CD4-positive, alpha-beta T cell treated with Interleukin-12 subunit alpha and Interleukin-12 subunit beta, for 1 hour (primary cell): ENCODE measurements at regions not wholly inside any gene's neighbourhood (a gene's known extent, or its start where the extent isn't known, plus 50 kb on each side); places are given as distances from the start of the nearest gene placed in this dataset.
"Not testable (repeated sequence)": the region's sequence is repeated elsewhere in the genome, so short reads cannot be mapped to it uniquely, and the experiment has no call there.

Source experiments
- DNase-seq: peaks from one replicate; pipeline ENCODE4 v3.0.0-alpha.2; 2020

GRCh38 chr6:121885399-121886152 is 450.1 kb downstream of the GJA1 start:
- DNase-seq: no peak

- no peak for DNase-seq
Measured at GRCh38 chr6:121886223-121886830, 450.9 kb downstream of the GJA1 start.

- DNase-seq: no peak
Measured at GRCh38 chr6:121887724-121888123, 452.3 kb downstream of the GJA1 start.

- DNase-seq: no peak
Measured at GRCh38 chr6:121890307-121890910, 455.0 kb downstream of the GJA1 start.

- not testable (repeated sequence) for DNase-seq
Measured at GRCh38 chr6:121895731-121896130, 460.3 kb downstream of the GJA1 start.

GRCh38 chr6:121896363-121896762 is 460.9 kb downstream of the GJA1 start:
- no peak for DNase-seq

- no peak for DNase-seq
Measured at GRCh38 chr6:121896771-121897170, 461.3 kb downstream of the GJA1 start.

GRCh38 chr6:121897337-121897760 is 461.9 kb downstream of the GJA1 start:
- no peak for DNase-seq

GRCh38 chr6:121901432-121901831 is 466.0 kb downstream of the GJA1 start:
- no peak for DNase-seq

GRCh38 chr6:121904559-121904958 is 469.1 kb downstream of the GJA1 start:
- no peak for DNase-seq

- no peak for DNase-seq
Measured at GRCh38 chr6:121912905-121913304, 477.5 kb downstream of the GJA1 start.

- DNase-seq: no peak
Measured at GRCh38 chr6:121917263-121917829, 481.9 kb downstream of the GJA1 start.

- DNase-seq: no peak
Measured at GRCh38 chr6:121917834-121918559, 481.5 kb upstream of the HSF2 start.

GRCh38 chr6:121920616-121921015 is 478.8 kb upstream of the HSF2 start:
- DNase-seq: no peak

- no peak for DNase-seq
Measured at GRCh38 chr6:121925024-121925423, 474.4 kb upstream of the HSF2 start.

- no peak for DNase-seq
Measured at GRCh38 chr6:121925534-121926255, 473.8 kb upstream of the HSF2 start.

- DNase-seq: no peak
Measured at GRCh38 chr6:121929301-121929700, 470.2 kb upstream of the HSF2 start.

- no peak for DNase-seq
Measured at GRCh38 chr6:121932076-121932991, 467.1 kb upstream of the HSF2 start.

GRCh38 chr6:121934451-121934850 is 465.0 kb upstream of the HSF2 start:
- DNase-seq: no peak

GRCh38 chr6:121940728-121941127 is 458.7 kb upstream of the HSF2 start:
- DNase-seq: no peak

- no peak for DNase-seq
Measured at GRCh38 chr6:121944354-121944753, 455.1 kb upstream of the HSF2 start.
